Fibroblast of villous mesenchyme (primary cell): ENCODE measurements at regions not wholly inside any gene's neighbourhood (a gene's known extent, or its start where the extent isn't known, plus 50 kb on each side); places are given as distances from the start of the nearest gene placed in this dataset.
"Not testable (repeated sequence)": the region's sequence is repeated elsewhere in the genome, so short reads cannot be mapped to it uniquely, and the experiment has no call there.

Source experiments
- DNase-seq: peaks from one replicate; pipeline ENCODE4 v3.0.0-alpha.2; 2010; ENCODE audit warnings: low read depth
- H3K4me3 ChIP-seq: 2 replicates; pipeline ENCODE4 v1.5.1; 2011; ENCODE audit warnings: low read depth, mild to moderate bottlenecking, low read length
- CTCF ChIP-seq: IDR thresholded peaks from 2 replicates; pipeline ENCODE4 v1.5.1; 2012; ENCODE audit warnings: low read depth, mild to moderate bottlenecking, low read length; ENCODE audit not compliant: insufficient read depth

- TF ChIP-seq CTCF: no peak
- no peak overlapping the region for H3K4me3 ChIP-seq
- no peak for DNase-seq
Observed at GRCh38 chr22:47355776-47356510, 593.5 kb downstream of the TBC1D22A start.

- TF ChIP-seq CTCF: no peak
Observed at GRCh38 chr22:47355388-47355725, 592.9 kb downstream of the TBC1D22A start.

DNA sequence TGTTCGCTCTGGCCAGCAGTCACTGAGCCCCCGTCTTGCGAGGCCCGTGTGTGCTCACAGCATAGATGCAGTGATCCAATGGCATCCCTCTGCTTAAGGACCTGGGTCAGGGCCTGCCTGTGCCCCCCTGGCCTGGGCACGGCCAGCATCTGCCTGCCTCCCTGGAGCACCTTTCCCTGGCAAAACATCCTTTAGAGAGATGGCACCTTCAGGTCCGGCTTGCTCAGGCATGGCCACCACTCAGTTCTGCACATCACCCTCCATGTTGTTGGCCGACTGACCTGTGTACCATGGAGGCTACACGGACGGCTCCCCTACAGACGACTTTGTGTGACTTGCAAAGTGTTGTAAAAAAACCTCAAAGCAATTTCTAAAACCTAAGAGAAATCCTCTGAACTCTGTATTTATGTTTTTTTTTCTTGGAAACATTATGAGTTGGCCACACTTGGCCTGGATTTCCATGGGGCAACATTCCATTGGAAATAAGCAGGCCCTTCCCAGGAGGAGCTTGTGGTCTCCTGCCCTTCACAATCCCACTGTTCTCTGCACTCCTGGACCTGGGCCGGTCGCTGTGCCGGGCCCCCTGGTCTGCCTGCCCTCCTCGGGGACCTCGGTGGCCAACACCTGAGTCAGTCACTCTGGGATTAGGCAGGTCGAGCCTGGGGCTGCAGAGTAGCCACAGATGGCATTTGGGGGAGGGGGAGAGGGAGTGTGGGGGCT lies 592.4 kb downstream of the TBC1D22A start:
- TF ChIP-seq CTCF: no peak
- H3K4me3 ChIP-seq: no peak overlapping the region
- no peak for DNase-seq

More at GRCh38 chr22:47355388-47355725, 592.9 kb downstream of the TBC1D22A start:
- H3K4me3 ChIP-seq: no peak overlapping the region
- no peak for DNase-seq

GRCh38 chr22:47352920-47353700 lies 590.7 kb downstream of the TBC1D22A start:
- H3K4me3 ChIP-seq: no peak overlapping the region
- no peak for TF ChIP-seq CTCF
- no peak for DNase-seq

- no peak for DNase-seq
- H3K4me3 ChIP-seq: no peak overlapping the region
- no peak for TF ChIP-seq CTCF
Observed at GRCh38 chr22:47351836-47352579, 589.6 kb downstream of the TBC1D22A start.

DNA sequence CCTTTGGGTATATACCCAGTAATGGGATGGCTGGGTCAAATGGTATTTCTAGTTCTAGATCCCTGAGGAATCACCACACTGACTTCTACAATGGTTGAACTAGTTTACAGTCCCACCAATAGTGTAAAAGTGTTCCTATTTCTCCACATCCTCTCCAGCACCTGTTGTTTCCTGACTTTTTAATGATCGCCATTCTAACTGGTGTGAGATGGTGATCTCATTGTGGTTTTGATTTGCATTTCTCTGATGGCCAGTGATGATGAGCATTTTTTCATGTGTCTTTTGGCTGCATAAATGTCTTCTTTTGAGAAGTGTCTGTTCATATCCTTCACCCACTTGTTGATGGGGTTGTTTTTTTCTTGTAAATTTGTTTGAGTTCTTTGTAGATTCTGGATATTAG lies 583.8 kb downstream of the TBC1D22A start:
- H3K4me3 ChIP-seq, DNase-seq: not testable (repeated sequence)
